Naive thymus-derived CD8-positive, alpha-beta T cell (primary cell): ENCODE measurements at regions not wholly inside any gene's neighbourhood (a gene's known extent, or its start where the extent isn't known, plus 50 kb on each side); places are given as distances from the start of the nearest gene placed in this dataset.
"Not testable (repeated sequence)": the region's sequence is repeated elsewhere in the genome, so short reads cannot be mapped to it uniquely, and the experiment has no call there.

Source experiments
- ATAC-seq, 2 donors: fragments of 150-1000 bp; cut with Tn5 transposase in 1 of 2; sonication (Bioruptor Pico), chemical (Tn5 transposase) in 1 of 2; 1 replicate in 1 of 2; 2 replicates in 1 of 2; pipeline ENCODE4 v1.10.0; 2021; ENCODE audit warnings: mild to moderate bottlenecking in 2 of 2, moderate library complexity in 2 of 2
- POLR2A ChIA-PET: fragments of 350-600 bp; sonication (Branson Sonifier 250); formaldehyde crosslinking; loops from one replicate; lab custom pipeline; 2021; ENCODE audit warnings: antibody characterized with exemption; lab: Charles Lee
- DNase-seq, 10 donors: peaks; one replicate each; pipeline versions ENCODE4 v3.0.0 to v3.0.0-alpha.2; 2020 to 2022
- H3K27ac Mint-ChIP-seq, 10 donors: one replicate each; pipeline ENCODE4 v1.8.0; 2020 to 2022; ENCODE audit warnings: mild to moderate bottlenecking in 10 of 10, mixed read lengths in 10 of 10, moderate library complexity in 4 of 10, inconsistent platforms in 1 of 10
- H3K27me3 Mint-ChIP-seq, 5 donors: one replicate each; pipeline ENCODE4 v1.8.0; 2021 to 2022; ENCODE audit warnings: mixed read lengths in 5 of 5
- H3K36me3 Mint-ChIP-seq, 3 donors: one replicate each; pipeline ENCODE4 v1.8.0; 2020 to 2022; ENCODE audit warnings: mixed read lengths in 3 of 3, mild to moderate bottlenecking in 2 of 3, inconsistent platforms in 1 of 3
- H3K4me1 Mint-ChIP-seq, 4 donors: one replicate each; pipeline ENCODE4 v1.8.0; 2021 to 2022; ENCODE audit warnings: mixed read lengths in 4 of 4
- H3K4me3 Mint-ChIP-seq, 10 donors: one replicate each; pipeline ENCODE4 v1.8.0; 2020 to 2022; ENCODE audit warnings: mild to moderate bottlenecking in 10 of 10, mixed read lengths in 10 of 10, moderate library complexity in 6 of 10, inconsistent platforms in 1 of 10
- H3K9me3 Mint-ChIP-seq, 9 donors: one replicate each; pipeline ENCODE4 v1.8.0; 2020 to 2022; ENCODE audit warnings: mixed read lengths in 9 of 9, mild to moderate bottlenecking in 3 of 9, inconsistent platforms in 1 of 9, moderate library complexity in 1 of 9

- Mint-ChIP-seq H3K27ac (no peak overlapping the region), H3K4me3 (no peak overlapping the region), H3K4me1 (peaks cover 0 to 64% (median under 1%) of the 10 kb centered on the region in 4 donors), H3K27me3 (peaks cover 6 to 26% (median 18%) of the 10 kb centered on the region in 5 donors), H3K9me3 (no peaks in the 10 kb centered on the region), H3K36me3 (no peaks in the 10 kb centered on the region)
- POLR2A ChIA-PET: no interaction called here
- no peak for ATAC-seq
- no peak for DNase-seq
Measured at GRCh38 chr17:37826497-37827430, 81.9 kb upstream of the HNF1B start.

GRCh38 chr17:37825851-37826250 is 81.0 kb upstream of the HNF1B start:
- H3K36me3 Mint-ChIP-seq: no peaks in the 10 kb centered on the region

GRCh38 chr17:37824534-37825485 is 80.0 kb upstream of the HNF1B start:
- Mint-ChIP-seq H3K27me3 (peaks cover 0 to 23% (median 9%) of the 10 kb centered on the region in 5 donors), H3K36me3 (no peaks in the 10 kb centered on the region), H3K27ac (no peak overlapping the region), H3K4me3 (peak overlapping the region in 1 of 10 donors; percentile 4), H3K9me3 (no peaks in the 10 kb centered on the region), H3K4me1 (peaks cover 2 to 73% (median 5%) of the 10 kb centered on the region in 4 donors)
- POLR2A ChIA-PET: no interaction called here
- DNase-seq: no peak
- ATAC-seq: no peak

More at GRCh38 chr17:37825851-37826250, 81.0 kb upstream of the HNF1B start:
- peaks cover 5 to 23% (median 13%) of the 10 kb centered on the region in 5 donors for H3K27me3 Mint-ChIP-seq
- H3K4me1 Mint-ChIP-seq: peaks cover 0 to 69% (median under 1%) of the 10 kb centered on the region in 4 donors
- POLR2A ChIA-PET: no interaction called here
- no peak overlapping the region for H3K4me3 Mint-ChIP-seq
- no peaks in the 10 kb centered on the region for H3K9me3 Mint-ChIP-seq
- ATAC-seq (no peak), DNase-seq (no peak)
- no peak overlapping the region for H3K27ac Mint-ChIP-seq

GRCh38 chr17:37823996-37824395 is 79.1 kb upstream of the HNF1B start:
- ATAC-seq (no peak), DNase-seq (no peak)
- Mint-ChIP-seq H3K36me3 (no peaks in the 10 kb centered on the region), H3K4me3 (no peak overlapping the region), H3K9me3 (no peaks in the 10 kb centered on the region), H3K27ac (no peak overlapping the region), H3K27me3 (peaks cover 0 to 22% (median 9%) of the 10 kb centered on the region in 5 donors), H3K4me1 (peaks cover 2 to 68% (median 5%) of the 10 kb centered on the region in 4 donors)
- POLR2A ChIA-PET: no interaction called here

GRCh38 chr17:37820995-37821713 is 76.3 kb upstream of the HNF1B start:
- peak overlapping the region in 1 of 10 donors; percentile 50 for H3K27ac Mint-ChIP-seq
- DNase-seq: no peak
- H3K4me3 Mint-ChIP-seq: no peak overlapping the region
- POLR2A ChIA-PET: interaction anchor here (0.6 kb wide), 1 partner anchor 312 kb away, joined by 3 read pairs; no protein-coding TSS in a partner anchor
- H3K4me1 Mint-ChIP-seq: peaks cover 2 to 50% (median 5%) of the 10 kb centered on the region in 4 donors
- no peaks in the 10 kb centered on the region for H3K9me3 Mint-ChIP-seq
- ATAC-seq: no peak
- peaks cover 0 to 10% (median 2%) of the 10 kb centered on the region in 5 donors for H3K27me3 Mint-ChIP-seq
- no peaks in the 10 kb centered on the region for H3K36me3 Mint-ChIP-seq

GRCh38 chr17:37820313-37820994 is 75.6 kb upstream of the HNF1B start:
- Mint-ChIP-seq H3K36me3 (no peaks in the 10 kb centered on the region), H3K4me1 (peaks cover 4 to 46% (median 7%) of the 10 kb centered on the region in 4 donors), H3K27me3 (peaks cover 1 to 8% (median 5%) of the 10 kb centered on the region in 5 donors), H3K27ac (peak overlapping the region in 3 of 10 donors; percentile 36 to 50 (median 37)), H3K9me3 (no peaks in the 10 kb centered on the region), H3K4me3 (peak overlapping the region in 1 of 10 donors; percentile 22)
- POLR2A ChIA-PET: interaction anchor here (0.6 kb wide), 1 partner anchor 312 kb away, joined by 3 read pairs; no protein-coding TSS in a partner anchor
- DNase-seq: no peak
- ATAC-seq: no peak

- ATAC-seq (no peak), DNase-seq (no peak)
- H3K9me3 Mint-ChIP-seq: no peaks in the 10 kb centered on the region
- H3K27me3 Mint-ChIP-seq: peaks cover 3 to 13% (median 11%) of the 10 kb centered on the region in 5 donors
- no peaks in the 10 kb centered on the region for H3K36me3 Mint-ChIP-seq
- POLR2A ChIA-PET: no interaction called here
- H3K27ac Mint-ChIP-seq: no peak overlapping the region
- peaks cover 5 to 30% (median 8%) of the 10 kb centered on the region in 4 donors for H3K4me1 Mint-ChIP-seq
- H3K4me3 Mint-ChIP-seq: no peak overlapping the region
Measured at GRCh38 chr17:37818689-37819088, 73.8 kb upstream of the HNF1B start.

- POLR2A ChIA-PET: interaction anchor here (0.7 kb wide), 1 partner anchor 106 kb away, joined by 4 read pairs; no protein-coding TSS in a partner anchor
- no peak overlapping the region for H3K4me3 Mint-ChIP-seq
Measured at GRCh38 chr17:37816950-37817349, 72.1 kb upstream of the HNF1B start.

GRCh38 chr17:37815536-37815935 is 70.7 kb upstream of the HNF1B start:
- peak in 2 of 10 donors; percentile 14 to 16 for DNase-seq
- Mint-ChIP-seq H3K27ac (no peak overlapping the region), H3K9me3 (no peaks in the 10 kb centered on the region), H3K4me3 (no peak overlapping the region), H3K27me3 (peaks cover 13 to 28% (median 15%) of the 10 kb centered on the region in 5 donors), H3K36me3 (no peaks in the 10 kb centered on the region), H3K4me1 (peaks cover 4 to 20% (median 6%) of the 10 kb centered on the region in 4 donors)
- POLR2A ChIA-PET: interaction anchor here (0.6 kb wide), 1 partner anchor 25 kb away, joined by 4 read pairs; no protein-coding TSS in a partner anchor
- no peak for ATAC-seq

More at GRCh38 chr17:37816950-37817349, 72.1 kb upstream of the HNF1B start:
- Mint-ChIP-seq H3K27ac (peak overlapping the region in 1 of 10 donors; percentile 15), H3K4me1 (peaks cover 5 to 27% (median 8%) of the 10 kb centered on the region in 4 donors), H3K36me3 (no peaks in the 10 kb centered on the region), H3K27me3 (peaks cover 13 to 20% (median 15%) of the 10 kb centered on the region in 5 donors), H3K9me3 (no peaks in the 10 kb centered on the region)
- DNase-seq (no peak), ATAC-seq (no peak)

GRCh38 chr17:37813751-37814150 is 68.9 kb upstream of the HNF1B start:
- DNase-seq (no peak), ATAC-seq (no peak)
- H3K36me3 Mint-ChIP-seq: no peaks in the 10 kb centered on the region
- H3K4me3 Mint-ChIP-seq: no peak overlapping the region
- no peaks in the 10 kb centered on the region for H3K9me3 Mint-ChIP-seq
- POLR2A ChIA-PET: no interaction called here
- H3K27me3 Mint-ChIP-seq: peaks cover 13 to 28% (median 15%) of the 10 kb centered on the region in 5 donors
- peaks cover 0 to 10% (median 6%) of the 10 kb centered on the region in 4 donors for H3K4me1 Mint-ChIP-seq
- no peak overlapping the region for H3K27ac Mint-ChIP-seq

GRCh38 chr17:37808846-37809245 is 64.0 kb upstream of the HNF1B start:
- ATAC-seq, H3K4me3 Mint-ChIP-seq, H3K27ac Mint-ChIP-seq, POLR2A ChIA-PET, H3K9me3 Mint-ChIP-seq, H3K4me1 Mint-ChIP-seq, H3K36me3 Mint-ChIP-seq, DNase-seq: not testable (repeated sequence)
- H3K27me3 Mint-ChIP-seq: peaks cover 2 to 18% (median 13%) of the 10 kb centered on the region in 5 donors
